HG03520 (cell line): ENCODE measurements at regions not wholly inside any gene's neighbourhood (a gene's known extent, or its start where the extent isn't known, plus 50 kb on each side); places are given as distances from the start of the nearest gene placed in this dataset.

ENCODE experiments used
- ATAC-seq: cut with Tn5 transposase; IDR thresholded peaks from one replicate; pipeline ENCODE4 v1.9.1; 2021; ENCODE audit warnings: mild to moderate bottlenecking, moderate library complexity; ENCODE audit not compliant: unreplicated experiment

DNA sequence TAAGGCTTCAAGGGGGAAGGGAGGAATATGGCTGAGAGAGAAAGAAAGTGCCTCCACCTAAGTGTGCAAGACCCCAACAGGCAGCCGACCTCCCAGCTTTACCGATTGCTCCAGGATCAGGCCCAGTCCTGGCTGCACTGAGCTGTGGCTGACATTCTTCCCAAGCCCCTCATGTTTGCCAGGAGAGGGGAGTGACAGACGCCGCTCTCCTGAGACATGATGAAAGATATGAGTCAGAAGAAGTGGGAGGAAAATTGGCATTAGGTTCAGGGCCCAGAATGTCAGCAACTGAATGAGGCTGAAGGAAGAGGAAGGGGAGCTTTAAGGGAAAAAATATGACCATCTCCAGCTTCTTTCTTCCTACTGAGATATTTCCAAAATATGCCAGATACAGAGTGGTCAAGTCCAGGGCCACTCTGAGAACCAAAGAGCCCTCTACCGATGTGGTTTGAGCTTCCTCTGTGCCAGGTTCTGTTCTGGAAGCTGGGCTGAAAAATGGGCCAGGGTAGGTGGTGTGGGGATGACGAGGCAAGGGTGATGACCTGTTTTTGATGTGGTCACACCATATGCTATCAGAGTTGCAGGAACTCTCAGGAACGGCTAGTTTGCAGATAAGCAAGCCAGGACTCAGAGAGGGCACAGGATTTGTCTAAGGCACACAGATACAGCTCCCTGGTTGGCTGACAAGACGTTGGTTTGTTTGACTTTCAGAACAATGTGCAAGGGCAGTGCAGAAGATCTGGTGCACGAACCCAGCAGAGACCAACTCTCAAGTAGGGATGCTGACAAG, 176.7 kb downstream of the SOX9 start:
- ATAC-seq: no peak

DNA sequence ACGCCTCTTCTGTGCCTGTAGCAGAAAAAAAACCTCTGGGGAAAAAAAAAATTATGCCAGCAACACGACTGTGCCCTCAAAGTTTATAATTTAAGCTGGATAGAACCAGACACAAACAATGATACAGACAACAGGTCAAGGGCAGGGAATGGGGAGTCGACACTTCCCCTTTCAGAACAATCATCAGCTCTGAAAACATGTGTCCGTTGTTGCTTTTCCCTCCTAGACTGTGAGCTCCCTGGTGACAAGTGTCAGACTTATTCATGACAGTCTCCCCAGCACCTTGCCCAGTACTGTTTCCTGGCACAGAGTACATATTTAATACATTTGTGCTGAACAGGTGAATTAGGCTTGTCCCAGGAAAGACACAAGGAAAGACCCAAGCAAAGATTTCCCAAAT, 178.3 kb downstream of the SOX9 start:
- ATAC-seq: no peak

DNA sequence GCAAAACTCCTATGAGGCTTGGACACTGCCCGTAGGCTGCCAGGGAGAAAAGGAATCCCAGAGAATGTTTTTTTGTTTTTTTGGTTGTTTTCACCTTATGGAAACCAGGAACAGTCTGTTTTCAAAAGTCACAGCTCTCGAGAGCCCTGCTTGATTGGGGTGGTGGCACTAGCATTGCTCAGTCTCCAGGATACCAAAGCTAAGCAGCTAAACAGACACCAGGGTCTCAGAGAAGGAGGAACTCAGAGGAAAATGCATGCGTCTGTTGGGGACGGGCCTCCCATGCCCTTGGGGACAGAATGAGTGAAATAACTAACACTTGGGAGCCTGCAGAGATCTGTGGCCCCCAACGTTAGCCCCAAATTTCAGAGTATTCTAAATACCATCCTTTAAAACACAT, 178.8 kb downstream of the SOX9 start:
- no peak for ATAC-seq

DNA sequence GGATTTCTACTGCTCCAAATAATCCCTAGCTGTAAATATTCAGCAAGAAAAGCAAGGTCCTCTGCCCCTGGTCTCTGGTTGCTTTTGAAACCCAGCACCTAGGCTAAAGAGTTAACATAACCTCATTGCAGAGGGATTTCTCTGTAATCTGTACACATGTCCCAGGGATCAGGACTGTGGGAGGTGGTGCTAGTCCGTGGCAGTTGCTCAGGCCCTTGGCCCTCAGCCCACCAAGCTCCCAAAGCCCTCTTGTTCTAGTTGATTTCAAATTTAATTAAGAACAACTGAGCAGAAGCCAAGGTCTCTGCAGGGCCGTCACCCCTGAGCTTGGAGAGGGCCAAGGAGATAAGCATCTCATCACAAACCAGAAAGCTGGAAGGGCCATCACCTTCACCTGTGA, 181.1 kb downstream of the SOX9 start:
- ATAC-seq: no peak

DNA sequence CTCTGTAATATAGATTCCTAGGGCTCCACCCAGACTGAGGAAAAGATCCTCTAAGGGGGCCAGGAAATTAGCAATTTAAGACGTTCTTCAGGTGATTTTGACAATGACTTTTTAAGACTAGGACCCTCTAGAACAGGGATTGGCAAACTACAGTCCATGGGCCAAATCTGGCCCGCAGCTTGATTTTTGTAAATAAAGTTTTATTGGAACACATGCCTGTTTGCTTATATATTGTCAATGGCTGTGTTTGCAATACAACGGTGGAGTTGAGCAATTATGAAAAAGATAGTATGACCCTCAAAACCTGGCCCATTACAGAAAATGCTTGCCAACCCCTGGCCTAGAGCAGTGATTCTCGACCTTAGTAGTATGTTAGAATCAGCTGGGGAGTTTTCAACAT, 181.9 kb downstream of the SOX9 start:
- ATAC-seq: no peak

DNA sequence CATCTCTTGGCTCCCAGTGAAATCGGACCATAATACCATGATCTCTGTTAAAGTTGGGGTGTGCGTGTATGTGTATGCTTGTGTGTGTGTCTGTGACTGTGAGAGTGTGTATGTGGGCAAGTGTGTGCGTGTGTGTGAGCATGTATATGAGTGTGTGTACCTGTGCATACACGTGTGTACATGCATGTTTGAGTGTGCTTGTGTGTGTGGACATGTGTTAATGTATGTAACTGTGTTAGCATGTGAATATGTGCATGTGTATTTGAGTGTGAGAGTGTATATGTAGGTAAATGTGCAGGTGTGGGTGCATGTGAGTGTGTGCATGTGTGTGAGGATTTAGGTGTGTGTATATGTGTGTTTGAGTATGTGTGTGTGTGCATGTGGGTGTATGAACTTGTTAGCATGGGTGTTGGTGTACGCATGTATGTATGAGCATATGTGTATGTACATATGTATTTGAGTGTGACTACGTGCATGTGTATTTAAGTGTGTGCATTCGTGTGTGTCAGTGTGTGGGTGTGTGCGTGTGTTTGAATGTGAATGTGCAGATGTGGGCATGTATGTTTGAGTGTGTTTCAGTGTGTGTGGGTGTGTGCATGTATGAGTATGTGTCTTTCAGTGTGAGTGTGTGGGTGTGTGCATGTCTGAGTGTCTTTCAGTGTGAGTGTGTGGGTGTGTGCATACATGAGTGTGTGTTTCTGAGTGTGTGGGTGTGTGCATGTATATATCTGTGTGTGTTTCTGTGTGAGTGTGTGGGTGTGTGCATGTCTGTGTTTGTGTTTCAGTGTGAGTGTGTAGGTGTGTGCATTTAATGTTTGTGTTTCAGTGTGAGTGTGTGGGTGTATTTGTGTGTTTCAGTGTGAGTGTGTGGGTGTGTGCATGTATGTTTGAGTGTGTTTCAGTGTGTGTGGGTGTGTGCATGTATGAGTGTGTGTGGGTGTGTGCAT, 183.2 kb downstream of the SOX9 start:
- ATAC-seq: no peak

DNA sequence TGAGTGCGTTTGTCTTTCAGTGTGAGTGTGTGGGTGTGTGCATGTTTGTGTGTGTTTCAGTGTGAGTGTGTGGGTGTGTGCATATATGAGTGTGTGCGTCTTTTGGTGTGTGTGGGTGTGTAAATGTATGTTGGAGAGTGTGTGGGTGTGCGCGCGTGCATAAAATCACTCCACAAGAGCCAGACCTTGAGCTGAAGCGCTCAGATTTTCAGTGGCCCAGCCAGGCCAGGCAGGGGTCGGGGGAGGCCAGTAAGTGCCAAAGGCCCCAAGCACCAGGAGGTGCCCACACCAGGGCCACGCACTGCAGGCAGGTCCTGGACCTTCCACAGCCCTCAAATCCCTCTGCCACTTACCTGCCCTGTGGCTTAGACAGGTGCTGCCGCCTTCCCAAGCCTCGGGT, 184.0 kb downstream of the SOX9 start:
- no peak for ATAC-seq

DNA sequence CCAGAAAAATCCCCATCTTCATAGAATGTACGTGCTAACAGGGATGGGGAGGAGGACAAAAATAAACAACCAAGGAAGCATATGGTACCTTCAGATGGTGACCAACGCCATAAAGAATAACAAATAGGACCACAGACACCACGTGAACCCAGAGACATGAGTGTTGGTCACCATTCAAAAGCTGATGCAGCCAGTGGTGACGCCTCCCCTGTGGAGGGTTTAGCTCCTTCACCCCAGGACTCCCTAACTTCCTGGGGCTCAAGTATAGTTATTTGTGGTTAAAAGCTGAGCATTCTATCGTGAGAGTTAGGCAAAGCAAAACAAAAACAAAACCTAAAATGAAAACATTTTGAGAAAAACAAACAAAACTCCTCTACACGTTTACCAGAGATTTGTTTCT, 184.7 kb downstream of the SOX9 start:
- no peak for ATAC-seq

DNA sequence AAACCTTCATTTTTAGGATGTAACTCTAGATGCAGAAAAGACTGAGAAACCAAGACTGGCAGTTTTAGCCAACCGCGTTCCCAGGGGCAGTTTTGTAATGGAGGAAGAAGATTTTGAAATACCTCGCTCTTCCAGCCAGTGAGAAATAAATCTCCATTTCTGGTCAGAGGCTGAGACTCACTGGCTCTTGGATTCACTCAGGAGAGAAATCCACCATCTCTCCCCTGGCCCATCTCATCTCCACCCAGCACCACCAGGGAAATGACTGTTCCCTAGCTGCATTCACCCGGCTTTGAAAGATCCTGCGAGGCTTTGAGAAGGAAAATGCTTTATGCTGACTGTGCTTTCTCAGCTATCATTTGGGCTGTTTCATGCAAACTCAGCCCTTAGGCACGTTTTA, 185.2 kb downstream of the SOX9 start:
- ATAC-seq: no peak

DNA sequence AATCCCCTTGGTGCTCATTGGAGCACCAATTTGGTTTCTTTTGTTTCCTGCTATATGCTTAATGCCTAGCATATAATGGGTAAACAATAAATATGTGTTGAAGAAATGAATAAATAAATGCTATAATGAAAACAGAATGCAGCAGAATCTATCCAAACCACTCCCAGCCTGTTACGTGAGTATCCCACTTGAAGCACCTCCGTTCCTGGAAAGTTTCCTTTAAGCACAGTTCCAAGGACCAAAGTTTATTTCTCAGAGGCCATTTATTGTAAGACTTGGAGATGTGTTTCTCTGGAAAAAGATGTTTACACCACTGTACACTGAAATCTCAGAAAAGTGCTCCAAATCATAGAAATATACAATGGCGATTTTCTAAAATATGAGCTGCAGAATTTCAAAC, 187.0 kb downstream of the SOX9 start:
- ATAC-seq: no peak

DNA sequence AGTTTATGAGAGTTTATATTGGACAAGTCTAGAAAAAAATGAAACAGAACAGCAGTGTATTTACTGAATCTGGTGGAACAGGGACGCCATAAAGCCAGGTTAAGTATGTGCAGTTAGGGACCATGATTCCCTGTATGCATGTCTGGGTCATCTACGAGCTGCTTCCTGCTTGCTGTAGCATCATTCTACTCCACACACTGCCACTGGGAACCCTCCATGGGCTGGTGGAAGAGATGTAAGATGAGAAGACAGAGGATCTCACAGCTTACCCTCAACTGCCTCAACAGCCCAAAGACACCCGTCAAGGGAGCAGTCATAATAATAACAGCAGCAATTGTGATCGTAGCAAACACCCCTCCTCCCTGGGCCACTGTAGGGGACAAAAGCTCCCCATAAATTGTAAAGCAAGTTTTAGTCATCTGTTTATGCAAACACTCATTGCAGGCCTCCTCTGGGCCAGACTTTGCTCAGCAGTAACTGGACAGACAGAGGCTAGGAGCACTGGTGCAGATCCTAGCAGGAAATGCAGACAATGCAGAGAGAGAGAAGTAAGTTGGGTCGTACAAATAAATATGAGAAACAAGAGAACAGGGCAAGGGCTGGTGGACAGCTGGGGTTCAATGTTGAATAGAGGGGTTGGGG, 188.0 kb downstream of the SOX9 start:
- no peak for ATAC-seq

DNA sequence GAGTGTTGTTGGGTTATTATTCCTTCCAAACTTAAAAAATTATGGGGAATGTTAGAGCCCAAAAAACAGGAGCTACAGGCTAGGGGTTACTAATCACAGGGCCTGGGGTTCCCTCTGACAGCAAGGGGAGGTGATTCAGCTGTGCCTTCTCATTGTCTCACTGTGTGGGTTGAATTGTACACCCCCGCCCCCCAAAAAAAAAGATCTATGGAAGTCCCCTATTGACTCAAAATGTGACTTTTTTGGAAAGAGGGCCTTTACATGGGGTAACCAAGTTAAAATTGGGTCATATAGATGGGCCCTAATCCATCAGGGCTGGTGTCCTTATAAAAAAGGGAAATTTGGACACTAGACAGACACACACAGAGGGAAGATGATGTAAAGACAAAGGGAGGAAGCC, 190.2 kb downstream of the SOX9 start:
- ATAC-seq: no peak

DNA sequence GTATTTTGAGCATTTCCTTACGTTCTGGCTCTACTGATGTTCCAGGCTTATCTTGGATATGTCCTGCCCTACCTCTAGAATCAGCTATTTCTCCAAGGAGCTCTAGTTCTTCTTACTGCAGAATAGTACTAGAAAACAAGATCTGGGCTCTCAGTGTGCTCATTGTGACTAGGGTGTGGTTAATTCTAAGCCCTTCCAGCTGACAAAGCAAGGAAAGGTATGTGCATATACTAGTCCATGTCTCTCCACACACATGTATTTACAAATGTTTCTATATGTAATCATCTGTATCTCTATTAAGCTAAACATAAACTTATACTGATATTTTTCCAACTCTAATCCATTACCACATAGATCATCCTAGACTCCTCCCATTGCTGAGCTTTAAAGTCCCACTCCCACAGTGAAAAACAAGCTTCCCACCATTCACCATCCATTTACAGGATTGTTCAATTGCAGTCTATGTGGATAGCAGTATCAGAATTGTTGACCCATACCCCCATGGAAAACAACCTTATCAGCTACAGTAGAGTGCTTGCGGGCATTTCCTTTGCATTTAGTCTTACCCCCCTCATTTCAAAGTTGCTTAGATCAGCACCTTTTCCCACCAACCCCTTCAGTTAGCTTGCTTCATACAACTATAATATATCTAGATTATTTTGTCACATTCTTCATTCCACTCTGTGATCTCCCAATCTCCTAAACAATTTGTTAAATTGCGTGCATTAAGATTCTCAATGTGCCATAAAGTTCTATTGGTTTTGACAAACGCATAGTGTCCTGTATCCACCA, 194.5 kb downstream of the SOX9 start:
- ATAC-seq: no peak

DNA sequence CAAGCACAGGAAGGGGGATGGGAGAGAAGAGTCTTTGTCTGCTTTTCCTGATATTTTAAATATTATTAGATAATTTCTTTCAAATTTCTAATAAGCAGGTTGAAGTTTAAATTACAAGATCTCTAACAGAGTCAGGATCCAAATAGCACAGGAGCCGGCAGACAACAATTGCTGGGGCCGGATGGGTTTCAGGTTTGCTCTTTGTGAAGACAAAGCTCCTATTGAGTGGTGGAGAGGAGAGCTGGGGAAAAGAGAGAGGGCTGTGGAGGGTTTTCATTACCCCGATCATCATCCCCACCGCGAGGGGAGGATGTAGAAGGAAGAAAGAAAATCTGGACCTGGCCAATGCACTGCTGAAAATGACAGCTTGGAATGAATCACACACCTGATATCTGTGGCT, 197.3 kb downstream of the SOX9 start:
- ATAC-seq: no peak

DNA sequence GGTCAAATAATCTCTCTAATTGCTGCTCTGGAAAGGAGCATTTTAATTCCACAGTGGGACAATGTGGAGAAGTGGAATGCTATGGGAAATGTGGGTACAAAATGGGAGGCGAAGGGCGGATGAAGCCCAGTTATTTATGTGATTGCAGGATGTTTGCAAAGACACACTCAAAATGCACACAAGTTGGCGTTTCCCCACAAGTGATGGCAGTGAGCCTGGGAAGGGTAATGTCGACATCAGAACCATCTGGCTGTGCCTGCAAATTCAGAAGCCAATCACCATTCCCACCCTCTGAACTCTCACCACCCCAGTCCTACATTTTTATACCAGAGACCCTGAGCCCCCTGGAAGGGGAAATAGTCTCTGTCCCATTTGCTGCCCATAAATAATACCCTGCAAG, 201.1 kb downstream of the SOX9 start:
- no peak for ATAC-seq

DNA sequence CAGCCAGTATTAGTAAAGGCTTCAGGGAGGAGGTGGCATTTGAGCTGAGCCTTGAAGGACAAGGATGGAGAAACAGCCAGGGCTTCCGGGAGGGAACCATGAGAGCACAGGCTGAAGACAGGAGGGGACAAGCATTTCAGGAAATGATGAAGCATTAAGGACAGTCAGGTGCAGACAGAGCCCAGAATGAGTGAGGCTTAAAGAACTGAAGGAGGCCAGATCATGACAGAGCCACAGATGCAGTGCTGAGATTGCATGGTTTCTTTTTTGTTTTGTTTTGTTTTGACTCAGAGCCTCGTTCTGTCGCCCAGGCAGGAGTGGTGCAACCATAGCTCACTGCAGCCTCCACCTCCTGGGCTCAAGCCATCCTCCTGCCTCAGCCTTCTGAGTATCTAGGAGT, 211.5 kb downstream of the SOX9 start:
- ATAC-seq: peak; percentile 86

DNA sequence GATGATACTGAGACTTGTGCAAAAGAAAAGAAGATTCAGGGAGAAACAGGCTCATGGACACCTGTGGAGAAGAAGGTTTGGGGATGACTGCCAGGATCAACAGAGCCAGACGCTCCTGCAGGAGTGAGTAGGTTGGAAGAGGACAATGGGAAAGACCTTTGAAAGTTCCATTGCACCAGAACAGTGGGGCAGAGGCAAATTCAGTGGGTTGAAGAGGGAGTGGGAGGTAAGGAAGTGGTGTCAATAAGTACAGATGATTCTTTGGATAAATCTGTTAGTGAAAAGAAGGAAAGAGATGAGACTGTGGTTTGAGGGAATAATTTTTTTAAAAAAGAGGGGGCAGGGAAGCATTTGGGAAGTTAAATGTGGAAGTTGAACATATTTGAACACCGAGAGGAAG, 212.8 kb downstream of the SOX9 start:
- no peak for ATAC-seq

DNA sequence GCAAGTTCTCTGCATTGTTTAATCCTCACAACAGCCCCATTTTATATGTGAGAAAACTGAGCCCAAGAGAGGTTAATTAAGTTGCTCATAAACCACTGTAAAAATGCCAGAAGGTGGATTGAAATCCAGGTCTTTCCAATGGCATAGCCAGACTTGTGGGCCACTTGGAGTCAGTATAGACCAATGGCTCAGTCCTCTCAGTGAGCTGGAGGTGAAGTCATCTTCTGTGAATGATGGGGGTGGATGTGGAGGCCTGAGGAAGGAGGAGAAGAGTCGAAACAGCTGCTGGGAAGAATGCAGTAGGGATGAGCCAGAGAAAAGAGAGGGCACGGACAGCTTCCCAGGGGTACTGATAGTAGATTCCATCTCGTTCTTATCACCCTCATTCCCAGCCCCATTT, 213.4 kb downstream of the SOX9 start:
- no peak for ATAC-seq

DNA sequence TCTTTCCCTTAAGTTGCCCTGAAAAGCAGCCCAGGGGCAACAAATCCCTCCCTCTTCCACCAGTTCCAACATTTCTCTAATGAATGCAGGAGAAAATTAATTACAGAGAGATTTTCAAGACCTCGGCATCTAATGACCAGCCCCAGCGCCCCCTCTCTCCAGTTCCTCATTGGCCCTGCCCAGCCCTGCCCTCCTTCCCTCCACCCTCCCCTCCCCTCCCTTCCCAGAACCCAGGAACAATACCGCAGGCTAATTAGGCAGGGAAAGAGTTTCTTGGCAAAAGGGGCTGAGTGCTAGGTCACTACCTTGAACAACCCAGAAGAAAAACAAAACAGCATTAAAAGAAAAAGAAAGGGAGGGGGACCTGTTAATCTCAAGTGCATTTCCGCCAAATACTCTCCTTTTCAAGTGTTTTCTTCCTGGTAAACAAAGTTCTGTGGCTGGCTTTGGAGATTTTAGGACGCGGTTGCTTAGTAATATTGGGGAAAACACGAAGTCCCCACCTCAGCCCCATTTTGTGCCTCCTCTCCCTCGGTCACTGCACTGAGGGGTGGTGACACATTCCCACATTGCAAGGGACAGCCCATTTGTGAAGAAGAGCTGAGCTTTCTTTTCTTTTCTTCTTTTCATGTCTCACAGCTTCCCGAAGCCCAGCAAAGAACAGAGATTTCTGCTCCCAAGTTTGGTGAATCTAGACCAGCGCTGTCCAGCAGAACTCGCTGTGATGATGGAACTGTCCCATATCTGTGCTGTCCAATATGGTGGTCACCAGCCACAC, 215.4 kb downstream of the SOX9 start:
- ATAC-seq: no peak

DNA sequence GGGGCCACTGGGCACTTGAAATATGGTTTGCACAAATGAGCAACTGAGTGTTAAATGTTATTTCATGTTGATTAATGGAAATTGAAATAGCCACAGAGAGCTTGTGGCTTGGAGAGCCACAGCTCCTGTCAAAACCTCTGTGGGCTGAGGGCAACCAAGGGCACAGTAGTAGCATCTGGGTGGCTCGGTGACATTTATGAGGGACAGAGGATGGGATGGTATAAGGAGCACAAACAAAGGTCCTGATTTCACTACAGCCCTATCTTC, 215.9 kb downstream of the SOX9 start:
- no peak for ATAC-seq
